Uterus (tissue), 2 donors: ENCODE measurements at regions not wholly inside any gene's neighbourhood (a gene's known extent, or its start where the extent isn't known, plus 50 kb on each side); places are given as distances from the start of the nearest gene placed in this dataset.

ENCODE experiments used
- CTCF ChIP-seq, 4 experiments: fragments of 200-600 bp in 2 of 4; fragments of 450-650 bp in 2 of 4; sonication (generic) in 2 of 4; IDR thresholded peaks; one replicate each; pipeline ENCODE4 v1.5.1; 2016 to 2019; ENCODE audit warnings: antibody characterized with exemption in 4 of 4, mild to moderate bottlenecking in 2 of 4, moderate library complexity in 1 of 4
- POLR2A ChIP-seq, 2 donors: fragments of 450-650 bp; IDR thresholded peaks; one replicate each; pipeline ENCODE4 v1.6.1; 2016; ENCODE audit warnings: antibody characterized with exemption in 2 of 2, mild to moderate bottlenecking in 1 of 2, moderate library complexity in 1 of 2

- no peak for TF ChIP-seq CTCF (IDR thresholded peaks at IDR 0.05)
- TF ChIP-seq POLR2A (IDR thresholded peaks at IDR 0.05), result no peak
These were observed 189.2 kb downstream of the DAD1 start for GRCh38 chr14:22399776-22400175.
